Esophagus squamous epithelium (tissue), 5 donors: ENCODE measurements at regions not wholly inside any gene's neighbourhood (a gene's known extent, or its start where the extent isn't known, plus 50 kb on each side); places are given as distances from the start of the nearest gene placed in this dataset.

ENCODE experiments used
- DNase-seq: peaks from one replicate; lab custom pipeline; 2025; lab: John Stamatoyannopoulos, UW
- H3K27ac ChIP-seq, 4 donors: fragments of 200-600 bp; sonication (generic); one replicate each; pipeline ENCODE4 v1.5.1; 2016 to 2019; ENCODE audit warnings: mild to moderate bottlenecking in 1 of 4
- H3K27me3 ChIP-seq, 4 donors: fragments of 200-600 bp; sonication (generic); 1 replicate in 3 of 4; 2 replicates in 1 of 4; pipeline versions ENCODE4 v1.5.1 to v1.6.0; 2017 to 2021; ENCODE audit warnings: antibody characterized with exemption in 1 of 4
- H3K36me3 ChIP-seq, 3 donors: fragments of 200-600 bp; sonication (generic); one replicate each; pipeline ENCODE4 v1.5.1; 2016 to 2019
- H3K4me1 ChIP-seq, 3 donors: fragments of 200-600 bp; sonication (generic); one replicate each; pipeline ENCODE4 v1.5.1; 2017 to 2019
- H3K4me3 ChIP-seq, 4 donors: fragments of 200-600 bp; sonication (generic); 1 replicate in 3 of 4; 2 replicates in 1 of 4; pipeline ENCODE4 v1.5.1; 2016 to 2019; ENCODE audit warnings: mild to moderate bottlenecking in 2 of 4, moderate library complexity in 1 of 4
- H3K9me3 ChIP-seq, 3 donors: fragments of 200-600 bp; sonication (generic); one replicate each; pipeline ENCODE4 v1.5.1; 2016 to 2019
- CTCF ChIP-seq, 6 experiments: fragments of 450-650 bp in 4 of 6; fragments of 200-600 bp in 2 of 6; sonication (generic) in 2 of 6; IDR thresholded peaks; one replicate each; pipeline ENCODE4 v1.5.1; 2016 to 2019; ENCODE audit warnings: antibody characterized with exemption in 6 of 6, mild to moderate bottlenecking in 4 of 6, moderate library complexity in 4 of 6
- POLR2A ChIP-seq, 4 donors: fragments of 450-650 bp; IDR thresholded peaks; one replicate each; pipeline ENCODE4 v1.6.1; 2017; ENCODE audit warnings: antibody characterized with exemption in 4 of 4, mild to moderate bottlenecking in 4 of 4, moderate library complexity in 3 of 4
- WGBS, 2 donors: methylation state at CpG; one replicate each; pipeline ENCODE4 v1.1.5; 2018; 5-methylcytosine and 5-hydroxymethylcytosine counted together
- intact Hi-C: fragments of 100-400 bp; cut with DNase I; formaldehyde crosslinking; loops from one replicate; pipeline ENCODE4 v1.15.0; 2022
- donor health status: DM: yes; HTN: yes; CAD: no.

GRCh38 chr4:12576409-12576808 lies 907.7 kb downstream of the RAB28 start:
- Histone ChIP-seq H3K36me3 (no peaks in the 10 kb centered on the region), H3K27me3 (no peaks in the 10 kb centered on the region), H3K4me3 (no peak overlapping the region), H3K9me3 (no peaks in the 10 kb centered on the region), H3K27ac (no peak overlapping the region), H3K4me1 (no peaks in the 10 kb centered on the region)
- WGBS, 2 donors, result 11 to 14% methylated on average over 4 of the region's 4 CpGs
- DNase-seq, result no peak
- intact Hi-C loops, result no loop called here
- TF ChIP-seq POLR2A (IDR thresholded peaks at IDR 0.05) (no peak), CTCF (IDR thresholded peaks at IDR 0.05) (no peak)

GRCh38 chr4:12573716-12574115 lies 910.4 kb downstream of the RAB28 start:
- Histone ChIP-seq H3K27me3 (no peaks in the 10 kb centered on the region), H3K4me1 (no peaks in the 10 kb centered on the region), H3K36me3 (no peaks in the 10 kb centered on the region), H3K4me3 (no peak overlapping the region), H3K9me3 (no peaks in the 10 kb centered on the region), H3K27ac (no peak overlapping the region)
- intact Hi-C loops, result no loop called here
- TF ChIP-seq CTCF (IDR thresholded peaks at IDR 0.05), result no peak
- TF ChIP-seq POLR2A (IDR thresholded peaks at IDR 0.05), result no peak
- no peak for DNase-seq

- intact Hi-C loops, result no loop called here
- no peak for DNase-seq
- 64 to 77% methylated on average over 3 of the region's 3 CpGs for WGBS, 2 donors
- Histone ChIP-seq H3K4me1 (no peaks in the 10 kb centered on the region), H3K4me3 (no peak overlapping the region), H3K27me3 (no peaks in the 10 kb centered on the region), H3K27ac (no peak overlapping the region), H3K36me3 (no peaks in the 10 kb centered on the region), H3K9me3 (no peaks in the 10 kb centered on the region)
- TF ChIP-seq POLR2A (IDR thresholded peaks at IDR 0.05), result no peak
- TF ChIP-seq CTCF (IDR thresholded peaks at IDR 0.05), result no peak
Measured at GRCh38 chr4:12562476-12563140, 921.5 kb downstream of the RAB28 start.

GRCh38 chr4:12562021-12562420 lies 922.1 kb downstream of the RAB28 start:
- intact Hi-C loops, result no loop called here

GRCh38 chr4:12555011-12555410 lies 929.1 kb downstream of the RAB28 start:
- H3K4me1 ChIP-seq, result no peaks in the 10 kb centered on the region
- TF ChIP-seq CTCF (IDR thresholded peaks at IDR 0.05) (no peak), POLR2A (IDR thresholded peaks at IDR 0.05) (no peak)
- H3K9me3 ChIP-seq, result peaks cover 0 to 5% (median 0%) of the 10 kb centered on the region in 3 donors
- H3K27ac ChIP-seq, result no peak overlapping the region
- H3K27me3 ChIP-seq, result no peaks in the 10 kb centered on the region
- WGBS, 2 donors, result 63 to 68% methylated on average over 4 of the region's 4 CpGs
- no peak overlapping the region for H3K4me3 ChIP-seq
- DNase-seq, result no peak
- no peaks in the 10 kb centered on the region for H3K36me3 ChIP-seq
- intact Hi-C loops, result no loop called here

More at GRCh38 chr4:12562021-12562420, 922.1 kb downstream of the RAB28 start:
- no peaks in the 10 kb centered on the region for H3K36me3 ChIP-seq
- no peak overlapping the region for H3K4me3 ChIP-seq
- H3K27me3 ChIP-seq, result no peaks in the 10 kb centered on the region
- no peak for TF ChIP-seq POLR2A (IDR thresholded peaks at IDR 0.05)
- TF ChIP-seq CTCF (IDR thresholded peaks at IDR 0.05), result no peak
- H3K27ac ChIP-seq, result no peak overlapping the region
- no peak for DNase-seq
- H3K9me3 ChIP-seq, result no peaks in the 10 kb centered on the region
- H3K4me1 ChIP-seq, result no peaks in the 10 kb centered on the region
